AG09319 (cell line): ENCODE measurements at regions not wholly inside any gene's neighbourhood (a gene's known extent, or its start where the extent isn't known, plus 50 kb on each side); places are given as distances from the start of the nearest gene placed in this dataset.

Experiments
- DNase-seq: peaks from one replicate; pipeline ENCODE4 v3.0.0-alpha.2; 2010; ENCODE audit warnings: low read depth; ENCODE audit errors: extremely low read depth
- CTCF ChIP-seq: IDR thresholded peaks from 2 replicates; pipeline ENCODE4 v1.5.1; 2011; ENCODE audit warnings: low read depth, mild to moderate bottlenecking, inconsistent platforms, low read length, moderate library complexity

GRCh38 chr11:44456544-44457300 lies 108.7 kb upstream of the CD82 start:
- no peak for DNase-seq
- no peak for TF ChIP-seq CTCF

GRCh38 chr11:44457862-44458261 lies 107.6 kb upstream of the CD82 start:
- no peak for TF ChIP-seq CTCF
- DNase-seq = no peak

GRCh38 chr11:44463751-44464150 lies 101.7 kb upstream of the CD82 start:
- no peak for TF ChIP-seq CTCF
- DNase-seq = no peak

GRCh38 chr11:44464741-44465140 lies 100.7 kb upstream of the CD82 start:
- DNase-seq = no peak
- no peak for TF ChIP-seq CTCF

GRCh38 chr11:44466531-44467205 lies 98.8 kb upstream of the CD82 start:
- no peak for TF ChIP-seq CTCF
- DNase-seq = no peak

- TF ChIP-seq CTCF = no peak
These were observed 98.0 kb upstream of the CD82 start for GRCh38 chr11:44467413-44467812.

GRCh38 chr11:44467931-44468330 lies 97.5 kb upstream of the CD82 start:
- no peak for TF ChIP-seq CTCF
- no peak for DNase-seq

More at GRCh38 chr11:44467413-44467812, 98.0 kb upstream of the CD82 start:
- no peak for DNase-seq
